Cardiac septum (tissue), 1 donor: ENCODE measurements at regions not wholly inside any gene's neighbourhood (a gene's known extent, or its start where the extent isn't known, plus 50 kb on each side); places are given as distances from the start of the nearest gene placed in this dataset.
"Not testable (repeated sequence)": the region's sequence is repeated elsewhere in the genome, so short reads cannot be mapped to it uniquely, and the experiment has no call there.

Source experiments
- DNase-seq: peaks from one replicate; pipeline ENCODE4 v3.0.0-alpha.2; 2020; ENCODE audit warnings: low spot score
- intact Hi-C: fragments of 100-400 bp; cut with DNase I; formaldehyde crosslinking; loops from one replicate; pipeline ENCODE4 v1.14.0; 2022
- donor health status: DM: no; HTN: no; CAD: no.

GRCh38 chr5:106699198-106699597 lies 971.5 kb downstream of the EFNA5 start:
- intact Hi-C loops = no loop called here

GRCh38 chr5:106698169-106698568 lies 972.6 kb downstream of the EFNA5 start:
- intact Hi-C loops = no loop called here
- no peak for DNase-seq

More at GRCh38 chr5:106699198-106699597, 971.5 kb downstream of the EFNA5 start:
- no peak for DNase-seq

- DNase-seq = no peak
- intact Hi-C loops = no loop called here
Measured at GRCh38 chr5:106691701-106692100, 979.0 kb downstream of the EFNA5 start.

DNA sequence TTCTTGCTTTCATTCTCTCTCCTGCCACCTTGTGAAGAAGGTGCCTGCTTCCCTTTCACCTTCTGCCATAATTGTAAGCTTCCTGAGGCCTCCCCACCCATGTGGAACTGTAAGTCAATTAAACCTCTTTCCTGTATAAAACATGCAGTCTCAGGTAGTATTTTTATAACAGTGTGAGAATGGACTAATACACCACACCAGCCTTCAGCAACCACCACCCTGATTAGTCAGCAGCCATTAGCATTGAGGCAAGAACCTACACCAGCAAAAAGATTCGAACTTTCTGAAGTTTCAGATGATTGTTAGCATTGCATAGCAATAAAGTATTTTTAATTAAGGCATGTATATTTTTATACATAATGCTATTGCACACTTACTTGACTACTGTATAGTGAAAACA lies 980.2 kb downstream of the EFNA5 start:
- intact Hi-C loops = no loop called here
- DNase-seq = no peak

DNA sequence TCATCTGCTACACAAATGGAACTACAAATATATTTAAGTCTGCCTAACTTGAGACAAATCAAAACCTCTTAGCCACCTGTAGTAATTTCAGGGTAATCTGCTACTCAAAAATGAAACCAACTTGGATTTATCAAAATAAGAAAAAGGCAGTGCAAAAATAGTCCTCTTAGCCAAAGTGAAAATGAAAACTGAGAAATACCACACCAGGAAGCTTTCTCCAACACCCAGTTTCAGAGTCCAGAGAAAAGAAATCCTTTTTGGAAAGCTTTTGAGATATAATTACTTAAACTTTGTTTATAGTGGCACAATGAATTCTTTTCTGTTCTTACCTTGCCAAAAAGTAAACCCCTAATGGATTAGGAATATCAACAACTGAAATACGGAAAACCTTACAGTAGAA lies 990.4 kb downstream of the EFNA5 start:
- intact Hi-C loops = no loop called here
- no peak for DNase-seq

DNA sequence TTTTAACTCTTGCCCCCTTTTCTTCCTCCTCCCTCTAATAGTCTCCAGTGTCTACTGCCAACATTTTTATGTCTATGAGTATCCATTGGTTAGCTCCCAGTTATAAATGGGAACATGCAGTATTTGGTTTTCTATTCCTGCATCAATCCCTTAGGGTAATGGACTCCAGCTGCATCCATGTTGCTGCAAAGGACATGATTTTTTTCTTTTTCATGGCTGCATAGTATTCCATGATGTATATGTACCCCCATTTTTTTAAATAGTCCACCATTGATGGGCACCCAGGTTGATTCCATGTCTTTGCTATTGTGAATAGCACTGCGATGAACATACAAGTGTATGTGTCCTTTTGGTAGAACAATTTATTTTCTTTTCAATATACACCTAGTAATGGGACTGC lies 993.7 kb downstream of the EFNA5 start:
- DNase-seq = no peak
- intact Hi-C loops = no loop called here

- intact Hi-C loops = no loop called here
- no peak for DNase-seq
Measured at GRCh38 chr5:106675687-106676086, 995.0 kb downstream of the EFNA5 start.

DNA sequence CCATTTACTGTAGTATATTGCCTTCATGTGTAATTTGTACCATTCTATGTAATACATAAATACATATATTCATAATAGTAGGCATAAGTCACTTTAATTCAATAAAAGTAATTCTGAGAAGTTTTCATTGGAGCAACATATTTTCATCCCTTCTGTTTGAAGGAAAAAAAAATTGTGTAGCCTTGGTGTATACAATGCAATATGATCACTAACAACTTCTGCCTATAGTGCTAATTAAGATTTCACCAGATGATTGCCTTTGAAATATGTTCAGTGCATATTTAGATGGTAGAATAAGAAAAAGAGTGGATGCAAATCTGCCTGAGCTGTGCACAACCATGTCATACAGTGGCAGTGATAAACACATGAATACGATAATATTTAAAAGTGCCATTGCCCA lies 996.8 kb downstream of the EFNA5 start:
- DNase-seq = no peak
- intact Hi-C loops = no loop called here

DNA sequence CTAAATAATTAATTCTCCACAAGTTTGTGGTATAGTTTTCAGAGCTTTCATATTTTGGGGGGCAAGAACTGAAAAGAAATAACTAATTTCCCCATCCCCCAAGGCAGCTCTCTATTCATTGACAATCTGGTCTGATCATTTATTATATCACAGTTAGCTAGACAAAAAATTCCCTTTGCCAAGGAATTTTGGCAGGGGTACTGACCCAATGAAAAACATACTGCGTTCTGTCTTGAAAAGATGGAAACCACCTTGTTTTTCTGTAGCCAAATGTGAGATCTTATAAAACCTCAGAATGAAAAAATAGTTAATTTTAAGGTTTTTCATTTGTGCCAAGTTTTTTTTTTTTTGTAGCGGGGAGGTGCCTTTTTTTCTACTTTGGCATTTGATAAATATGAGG lies 1008.9 kb downstream of the EFNA5 start:
- no peak for DNase-seq
- intact Hi-C loops = no loop called here

DNA sequence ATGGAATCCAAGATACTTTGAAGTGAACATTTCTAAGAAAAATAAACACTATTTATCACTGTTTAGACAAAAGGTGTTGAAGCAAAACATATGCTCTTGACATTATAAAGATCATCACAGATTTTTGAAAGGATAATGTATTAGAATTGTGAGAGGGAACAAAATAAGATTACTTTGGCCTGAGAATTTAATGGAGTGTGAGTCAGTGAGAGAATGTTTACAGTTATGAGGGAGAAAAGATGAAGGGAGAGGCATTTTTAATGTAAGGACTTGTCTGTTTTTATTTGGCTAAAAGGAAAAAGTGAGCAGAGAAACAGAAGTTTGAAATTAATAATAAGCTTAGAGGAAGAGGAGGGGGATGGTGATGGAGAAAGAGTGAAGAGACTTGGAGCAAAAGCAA lies 1010.1 kb downstream of the EFNA5 start:
- intact Hi-C loops = no loop called here
- no peak for DNase-seq

GRCh38 chr5:106658150-106658549 lies 1012.6 kb downstream of the EFNA5 start:
- DNase-seq = no peak
- intact Hi-C loops = no loop called here

DNA sequence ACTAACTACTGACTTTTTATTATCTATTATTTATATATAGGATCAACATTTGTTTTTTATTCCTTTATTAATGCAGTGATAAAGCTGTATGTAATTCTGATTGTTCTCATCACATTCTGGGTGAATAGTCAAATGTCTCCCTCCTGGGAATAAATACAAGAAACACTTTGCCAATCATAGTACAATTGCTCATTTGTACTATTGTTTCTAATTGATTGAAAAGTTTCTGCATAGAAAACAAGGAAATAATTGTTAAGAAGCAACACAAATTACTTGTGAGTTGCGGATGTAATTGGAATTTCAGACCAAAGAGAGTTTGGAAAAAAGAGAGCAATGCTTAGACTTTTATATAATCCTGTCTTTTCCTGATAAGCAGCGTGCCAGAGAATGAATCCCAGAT lies 1013.9 kb downstream of the EFNA5 start:
- DNase-seq = no peak
- intact Hi-C loops = no loop called here

DNA sequence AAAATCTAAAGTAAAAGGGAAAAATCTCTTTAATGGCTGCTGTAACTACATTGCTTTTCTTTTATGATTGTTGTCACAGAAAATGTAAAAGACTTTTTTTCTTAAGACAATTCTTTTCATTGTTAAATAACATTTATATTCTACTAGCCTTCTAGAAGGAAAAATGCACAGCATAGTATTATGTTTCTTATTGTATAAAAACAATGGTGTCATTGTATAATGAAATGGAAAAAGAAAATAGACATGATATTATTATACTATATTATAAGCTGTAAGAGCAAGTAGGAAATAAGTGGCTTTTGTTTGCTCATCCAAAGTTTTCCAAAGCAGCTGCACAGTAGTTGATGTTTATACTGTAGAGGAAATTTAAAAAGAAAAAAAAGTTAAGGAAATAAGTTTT lies 1021.7 kb downstream of the EFNA5 start:
- no peak for DNase-seq
- intact Hi-C loops = no loop called here

DNA sequence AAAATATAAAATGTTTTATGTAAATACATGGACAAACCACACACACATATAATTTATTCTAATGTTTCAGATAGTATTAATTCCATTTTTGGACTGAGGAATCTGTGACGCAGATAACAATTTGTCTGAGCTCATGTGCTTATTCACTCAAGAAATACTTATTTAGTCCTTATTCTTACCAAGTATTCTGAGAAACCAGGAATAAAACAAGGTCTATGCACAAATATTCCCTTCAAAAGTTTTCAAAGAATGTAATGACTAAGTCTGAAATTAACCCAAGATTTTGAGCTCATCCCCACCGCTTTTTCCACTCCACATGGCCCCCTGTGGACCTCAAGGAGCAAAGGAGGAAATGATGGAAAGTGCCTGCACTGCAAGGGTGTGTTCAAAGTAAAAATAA lies 1022.3 kb downstream of the EFNA5 start:
- intact Hi-C loops = no loop called here
- no peak for DNase-seq

- intact Hi-C loops = no loop called here
- no peak for DNase-seq
Measured at GRCh38 chr5:106646106-106646505, 1024.6 kb downstream of the EFNA5 start.

- DNase-seq = no peak
- intact Hi-C loops = no loop called here
Measured at GRCh38 chr5:106640511-106640910, 1030.2 kb downstream of the EFNA5 start.

GRCh38 chr5:106639488-106639887 lies 1031.2 kb downstream of the EFNA5 start:
- intact Hi-C loops = no loop called here

DNA sequence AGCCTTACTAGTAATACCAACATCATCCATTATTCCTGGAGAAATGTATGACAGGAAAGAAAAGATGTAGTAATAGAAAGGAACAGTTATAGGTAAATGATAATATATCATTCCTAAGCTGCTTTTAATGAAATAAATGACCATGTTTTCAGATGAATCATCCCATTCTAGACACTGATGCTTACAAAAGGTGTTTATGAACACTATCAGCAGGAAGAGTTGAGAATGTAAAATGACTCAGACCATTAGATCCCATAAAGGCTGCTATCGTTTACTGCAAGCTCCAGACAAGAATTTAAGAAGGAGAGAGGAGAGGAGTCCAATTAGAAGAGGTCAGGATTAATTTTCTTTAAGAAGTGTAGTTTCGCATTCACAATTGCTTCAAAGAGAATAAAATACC lies 1033.5 kb downstream of the EFNA5 start:
- no peak for DNase-seq
- intact Hi-C loops = no loop called here

More at GRCh38 chr5:106639488-106639887, 1031.2 kb downstream of the EFNA5 start:
- DNase-seq = no peak

DNA sequence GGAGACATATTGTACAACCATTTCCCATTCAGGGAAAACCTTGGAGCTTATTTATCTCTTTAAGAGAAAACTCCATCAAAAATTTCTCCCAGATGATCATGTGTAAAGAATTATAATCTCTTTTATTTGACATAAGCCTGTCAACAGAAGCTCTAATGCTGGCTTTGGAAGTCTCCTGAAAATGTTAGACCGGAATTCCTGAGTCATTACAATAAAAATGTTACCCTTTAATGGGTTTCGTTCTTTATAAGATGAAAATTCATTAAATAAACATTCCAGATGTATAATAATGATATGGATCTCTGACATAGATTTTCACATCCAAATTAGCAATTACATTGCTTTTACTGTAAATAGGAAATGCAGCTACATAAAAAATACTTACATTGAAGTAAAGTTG lies 1036.4 kb downstream of the EFNA5 start:
- intact Hi-C loops = no loop called here
- no peak for DNase-seq

DNA sequence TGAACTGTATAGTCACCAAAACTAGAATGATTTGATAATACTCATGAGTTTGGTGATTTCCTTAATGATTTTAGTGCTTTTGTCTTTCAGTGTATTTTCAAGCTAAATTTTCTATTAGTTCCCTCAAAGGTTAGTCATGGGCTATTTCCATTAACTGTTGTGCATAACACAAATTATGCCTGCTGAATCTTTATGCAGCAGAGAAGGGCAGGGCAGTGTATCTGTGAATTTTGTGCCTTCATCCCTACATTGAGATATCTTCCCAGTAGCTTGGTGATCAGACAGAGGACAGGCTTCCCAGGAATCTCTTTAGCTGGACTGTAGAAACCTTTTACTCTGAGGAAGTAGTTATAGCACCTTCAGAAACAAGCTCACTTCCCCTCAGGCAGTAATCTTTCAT lies 1036.9 kb downstream of the EFNA5 start:
- intact Hi-C loops = no loop called here
- DNase-seq = no peak

DNA sequence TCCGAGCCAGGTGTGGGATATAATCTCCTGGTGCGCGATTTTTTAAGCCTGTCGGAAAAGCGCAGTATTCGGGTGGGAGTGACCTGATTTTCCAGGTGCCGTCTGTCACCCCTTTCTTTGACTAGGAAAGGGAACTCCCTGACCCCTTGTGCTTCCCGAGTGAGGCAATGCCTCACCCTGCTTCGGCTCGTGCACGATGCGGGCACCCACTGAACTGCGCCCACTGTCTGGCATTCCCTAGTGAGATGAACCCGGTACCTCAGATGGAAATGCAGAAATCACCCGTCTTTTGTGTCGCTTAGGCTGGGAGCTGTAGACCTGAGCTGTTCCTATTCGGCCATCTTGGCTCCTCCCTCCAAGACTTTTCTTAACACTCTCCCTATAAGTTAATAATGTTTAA lies 1042.3 kb downstream of the EFNA5 start:
- DNase-seq, intact Hi-C loops: not testable (repeated sequence)

- intact Hi-C loops = no loop called here
- no peak for DNase-seq
Measured at GRCh38 chr5:106610041-106610440, 1060.7 kb downstream of the EFNA5 start.

DNA sequence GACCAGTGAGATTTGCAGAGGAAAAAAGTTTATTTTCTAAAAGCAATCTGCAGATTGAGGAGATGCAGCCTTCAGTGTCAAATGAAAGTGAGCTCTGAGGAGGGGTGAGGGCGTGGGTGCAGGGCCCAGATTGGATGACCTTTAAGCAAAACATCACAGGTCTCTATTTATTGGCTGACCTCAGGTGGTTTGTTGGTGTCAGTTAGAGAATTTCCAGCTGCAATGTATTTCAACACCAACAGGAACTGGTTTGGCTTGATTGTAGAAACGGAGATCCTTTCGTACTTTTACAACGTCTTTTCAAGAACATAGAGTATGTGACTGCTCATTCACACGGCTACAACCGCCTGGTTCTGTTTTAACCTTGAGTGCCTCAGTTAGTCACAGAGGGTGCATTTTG lies 1069.1 kb downstream of the EFNA5 start:
- intact Hi-C loops = no loop called here

More for the DNA sequence above, 1069.1 kb downstream of the EFNA5 start:
- DNase-seq = no peak
